K562 (cell line): ENCODE measurements at regions not wholly inside any gene's neighbourhood (a gene's known extent, or its start where the extent isn't known, plus 50 kb on each side); places are given as distances from the start of the nearest gene placed in this dataset.

Experiments used
- ATAC-seq: fragments of 200-7000 bp; cut with Tn5 transposase; 3 replicates; pipeline ENCODE4 v1.9.1; 2020; ENCODE audit warnings: moderate library complexity
- BruUV-seq: library from RNA; stranded (reverse); fragments of 400-500 nt; replicated peaks from 2 replicates; lab custom pipeline; 2021; lab: Mats Ljungman, UMichigan
- CTCF ChIA-PET: fragments of 300-600 bp; formaldehyde crosslinking; extraction: SDS; loops from one replicate; lab custom pipeline; 2021; ENCODE audit warnings: low intra/inter-chr PET ratio; lab: Yijun Ruan, JAX
- POLR2A ChIA-PET: fragments of 300-600, 350-650 bp; sonication (Branson Sonifier 250); formaldehyde crosslinking; extraction: SDS; loops from one replicate; lab custom pipeline; 2021; ENCODE audit warnings: antibody characterized with exemption, inconsistent platforms; lab: Yijun Ruan, JAX
- DNase-seq, 4 experiments: peaks; one replicate each; pipeline versions ENCODE4 v3.0.0 to v3.0.0-alpha.2; 2011 to 2018; ENCODE audit warnings: low spot score in 3 of 4, mixed read lengths in 3 of 4; ENCODE audit errors: extremely low read depth in 1 of 4
- FAIRE-seq: peaks from 2 replicates; lab custom pipeline; 2011; peaks lifted over from hg19 to GRCh38; lab: Jason Lieb, UNC
- H2AFZ ChIP-seq: 2 replicates; pipeline ENCODE4 v1.6.0; 2011; ENCODE audit warnings: low read depth, low read length, control low read depth, inconsistent platforms
- H3K27ac ChIP-seq: fragments of 200-600 bp; 3 replicates; pipeline ENCODE4 v1.8.0; 2011; ENCODE audit warnings: low read depth, mild to moderate bottlenecking, control low read depth, inconsistent platforms, low read length, moderate library complexity, mixed read lengths; ENCODE audit errors: extremely low read depth
- H3K27me3 ChIP-seq, 2 experiments: fragments of 300-600 bp in 1 of 2; 2 replicates in 1 of 2; 3 replicates in 1 of 2; pipeline versions ENCODE4 v1.6.0 to v1.8.0; 2011; ENCODE audit warnings: inconsistent platforms in 2 of 2, low read length in 2 of 2, mild to moderate bottlenecking in 1 of 2, mixed read lengths in 1 of 2, moderate library complexity in 1 of 2; ENCODE audit not compliant: control insufficient read depth in 2 of 2, insufficient read depth in 2 of 2
- H3K36me3 ChIP-seq: fragments of 300-600 bp; 3 replicates; pipeline ENCODE4 v1.8.0; 2011; ENCODE audit warnings: mild to moderate bottlenecking, low read length, inconsistent platforms; ENCODE audit not compliant: control insufficient read depth, insufficient read depth
- H3K4me1 ChIP-seq, 2 experiments: fragments of 200-600 bp in 1 of 2; replicated peaks in 1 of 2; 2 replicates in 1 of 2; 3 replicates in 1 of 2; pipeline versions ENCODE4 v1.5.1 to v1.8.0; 2011; ENCODE audit warnings: inconsistent platforms in 2 of 2, low read length in 2 of 2, mild to moderate bottlenecking in 1 of 2, mixed read lengths in 1 of 2, moderate library complexity in 1 of 2; ENCODE audit not compliant: control insufficient read depth in 2 of 2, insufficient read depth in 2 of 2
- H3K4me2 ChIP-seq: 2 replicates; pipeline ENCODE4 v1.6.1; 2011; ENCODE audit warnings: low read length, control low read depth, inconsistent platforms, mixed read lengths; ENCODE audit not compliant: insufficient read depth
- H3K4me3 ChIP-seq: fragments of 200-600 bp; sonication (generic), shearing (Covaris generic); 2 replicates; pipeline ENCODE4 v1.5.1; 2016; ENCODE audit warnings: control low read depth, inconsistent platforms
- H3K79me2 ChIP-seq: fragments of 200-600 bp; 3 replicates; pipeline ENCODE4 v1.8.0; 2011; ENCODE audit warnings: low read length, inconsistent platforms; ENCODE audit not compliant: control insufficient read depth, insufficient read depth
- H3K9ac ChIP-seq, 2 experiments: 2 replicates each; pipeline versions ENCODE4 v1.6.0 to v1.6.1; 2011; ENCODE audit warnings: low read depth in 2 of 2, low read length in 2 of 2, control low read depth in 1 of 2, inconsistent platforms in 1 of 2, mild to moderate bottlenecking in 1 of 2, mixed read lengths in 1 of 2; ENCODE audit not compliant: insufficient read depth in 1 of 2
- H3K9me1 ChIP-seq: one replicate; pipeline ENCODE4 v1.6.0; 2011; ENCODE audit warnings: inconsistent platforms, mild to moderate bottlenecking, low read length, moderate library complexity; ENCODE audit not compliant: control insufficient read depth, insufficient read depth
- H3K9me3 ChIP-seq: replicated peaks from 2 replicates; pipeline ENCODE4 v1.5.1; 2011; ENCODE audit warnings: low read depth, low read length, inconsistent platforms; ENCODE audit not compliant: control insufficient read depth, insufficient read depth
- H4K20me1 ChIP-seq: replicated peaks from 2 replicates; pipeline ENCODE4 v1.6.1; 2011; ENCODE audit warnings: low read length, inconsistent platforms, mixed read lengths; ENCODE audit not compliant: control insufficient read depth, insufficient read depth
- BHLHE40 ChIP-seq: IDR thresholded peaks from 2 replicates; pipeline ENCODE4 v1.6.1; 2011; ENCODE audit warnings: low read length, improper control_type of control experiment
- BRF1 ChIP-seq: IDR thresholded peaks from 3 replicates; pipeline ENCODE4 v1.6.1; 2011; ENCODE audit warnings: borderline replicate concordance, mild to moderate bottlenecking; ENCODE audit not compliant: insufficient read length; ENCODE audit errors: extremely low read depth
- CBX2 ChIP-seq: fragments of 200-600 bp; sonication (generic); IDR thresholded peaks from one replicate; pipeline ENCODE4 v1.6.1; 2012; ENCODE audit warnings: mild to moderate bottlenecking, low read length, inconsistent platforms; ENCODE audit not compliant: insufficient read depth, poor library complexity, severe bottlenecking
- CC2D1A ChIP-seq: fragments of 450-650 bp; IDR thresholded peaks from 2 replicates; pipeline ENCODE4 v1.6.1; 2017; ENCODE audit warnings: mild to moderate bottlenecking
- GTF2A2 ChIP-seq: IDR thresholded peaks from 2 replicates; pipeline ENCODE4 v1.6.1; 2016; ENCODE audit warnings: mild to moderate bottlenecking, missing genetic modification characterization, missing compliant biosample characterization
- HDAC8 ChIP-seq: fragments of 450-650 bp; IDR thresholded peaks from 2 replicates; pipeline ENCODE4 v1.6.1; 2016; ENCODE audit warnings: mild to moderate bottlenecking, missing genetic modification characterization, moderate library complexity, missing compliant biosample characterization
- HNRNPK ChIP-seq: fragments of 200-400 bp; formaldehyde crosslinking; IDR thresholded peaks from one replicate; pipeline ENCODE4 v1.6.1; 2018; ENCODE audit warnings: mild to moderate bottlenecking, low read depth, low read length; ENCODE audit not compliant: poor library complexity, severe bottlenecking
- PATZ1 ChIP-seq: fragments of 250-450 bp; sonication (Bioruptor Pico); IDR thresholded peaks from 2 replicates; pipeline ENCODE4 v1.5.0; 2020; ENCODE audit warnings: mild to moderate bottlenecking, borderline replicate concordance
- PRMT5 ChIP-seq: sonication (generic); formaldehyde crosslinking; IDR thresholded peaks from 2 replicates; pipeline ENCODE4 v1.5.0; 2020; ENCODE audit warnings: missing genetic modification reagents
- RB1 ChIP-seq: fragments of 450-650 bp; IDR thresholded peaks from 2 replicates; pipeline ENCODE4 v1.6.1; 2017; ENCODE audit warnings: low read depth, mild to moderate bottlenecking
- SMARCA5 ChIP-seq: fragments of 450-650 bp; IDR thresholded peaks from 2 replicates; pipeline ENCODE4 v1.6.1; 2016
- SP1 ChIP-seq: sonication (generic); formaldehyde crosslinking; IDR thresholded peaks from 2 replicates; pipeline ENCODE4 v1.8.1; 2022; ENCODE audit warnings: mild to moderate bottlenecking, missing genetic modification reagents
- SRSF7 ChIP-seq: fragments of 200-400 bp; formaldehyde crosslinking; optimal IDR thresholded peaks from 2 replicates; pipeline ENCODE3; 2017; ENCODE audit warnings: mild to moderate bottlenecking, low read depth, low read length
- TAF9B ChIP-seq: fragments of 450-650 bp; IDR thresholded peaks from 2 replicates; pipeline ENCODE4 v1.6.1; 2018; ENCODE audit warnings: mild to moderate bottlenecking; ENCODE audit not compliant: partially characterized antibody
- ZNF146 ChIP-seq: IDR thresholded peaks from one replicate; pipeline ENCODE4 v1.6.1; 2018; ENCODE audit warnings: missing compliant biosample characterization; ENCODE audit not compliant: unreplicated experiment
- ZNF586 ChIP-seq: fragments of 450-650 bp; formaldehyde crosslinking; conservative IDR thresholded peaks from 2 replicates; pipeline ENCODE4 v1.4.0; 2020; ENCODE audit warnings: mild to moderate bottlenecking, moderate library complexity
- ZNF696 ChIP-seq: fragments of 250-450 bp; sonication (Bioruptor Pico); conservative IDR thresholded peaks from 2 replicates; pipeline ENCODE4 v1.4.0; 2020; ENCODE audit warnings: mild to moderate bottlenecking, moderate library complexity
- ZNF764 ChIP-seq: fragments of 250-450 bp; sonication (Bioruptor Pico); IDR thresholded peaks from 2 replicates; pipeline ENCODE4 v1.4.0; 2020; ENCODE audit warnings: low read depth, mild to moderate bottlenecking, moderate library complexity
- WGBS: fragments of 100-300 bp; shearing (Covaris generic); methylation state at CpG from one replicate; pipeline ENCODE4 v1.1.6; 2016; ENCODE audit warnings: low coverage, mixed read lengths; ENCODE audit not compliant: insufficient coverage; ENCODE audit errors: missing lambda C conversion rate; 5-methylcytosine and 5-hydroxymethylcytosine counted together
- in situ Hi-C: fragments of 300-500 bp; cut with MboI; formaldehyde crosslinking; loops from 4 replicates; pipeline ENCODE4 v1.15.0; 2018; ENCODE audit warnings: inconsistent platforms, mixed read lengths
- intact Hi-C: fragments of 100-400 bp; cut with micrococcal nuclease; formaldehyde crosslinking; loops from 2 replicates; pipeline ENCODE4 v1.14.2; 2022
- TF ChIP-seq, protein P1 (sequence below): sonication (generic); formaldehyde crosslinking; IDR thresholded peaks from 2 replicates; pipeline ENCODE4 v1.9.0; 2022; ENCODE audit warnings: mild to moderate bottlenecking, missing genetic modification reagents
- TF ChIP-seq, protein P2 (sequence below): fragments of 450-650 bp; IDR thresholded peaks from 2 replicates; pipeline ENCODE4 v1.6.1; 2016; ENCODE audit warnings: missing biosample characterization, missing genetic modification characterization

DNA sequence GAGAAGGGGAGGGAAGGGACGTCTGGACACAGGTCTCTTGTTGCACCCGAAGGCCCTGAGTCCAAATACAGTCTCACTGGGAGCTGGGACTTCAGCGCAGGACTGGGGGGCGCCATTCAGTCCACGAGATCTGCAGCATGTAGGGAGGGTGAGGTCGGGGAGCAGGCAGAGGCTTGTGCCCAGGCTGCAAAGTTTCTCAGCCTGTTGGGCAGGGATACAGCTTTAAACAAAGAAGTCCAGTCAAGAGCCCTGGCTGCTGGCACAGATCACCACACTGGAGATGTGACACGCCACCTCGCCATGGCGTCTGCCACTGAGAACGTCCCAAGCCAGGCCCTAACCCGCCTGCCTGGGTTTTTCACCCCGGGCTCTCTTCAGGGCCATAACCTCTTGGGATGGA is 256.6 kb downstream of the DLL1 start (continued):
- TF ChIP-seq HDAC8 (no peak), BRF1 (no peak), PRMT5 (CRISPR knock-in tag) (no peak)

DNA sequence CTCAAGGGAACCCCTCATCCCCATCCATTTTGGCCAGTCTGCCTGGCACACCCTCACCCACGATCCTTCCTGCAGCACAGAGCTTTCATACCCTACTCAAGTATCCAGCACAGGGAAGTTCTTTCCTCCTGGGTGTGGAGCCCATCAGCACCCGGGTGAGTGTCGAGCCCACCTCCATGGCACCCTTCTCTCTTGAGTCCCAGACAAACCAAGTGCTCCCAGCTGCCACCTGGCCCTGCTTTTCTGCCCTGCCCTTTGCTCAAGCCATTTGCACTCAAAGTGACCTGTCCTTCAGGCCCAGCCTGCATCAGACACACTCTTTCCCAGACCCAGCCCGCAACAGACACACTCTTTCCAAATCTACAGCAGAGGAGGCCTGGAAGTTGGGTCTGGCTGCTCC is 257.2 kb downstream of the DLL1 start:
- POLR2A ChIA-PET = interaction anchor here (0.6 kb wide), 1 partner anchor 219 kb away, joined by 3 read pairs; no protein-coding TSS in a partner anchor
- H3K9ac ChIP-seq = no peak overlapping the region
- 2% methylated on average over 4 of the region's 4 CpGs for WGBS
- no peaks in the 10 kb centered on the region for H3K9me3 ChIP-seq
- no peak for ATAC-seq
- BruUV-seq = no TSS peak
- DNase-seq = no peak
- TF ChIP-seq TAF9B (no peak), GTF2A2 (no peak), RB1 (no peak), BHLHE40 (no peak), ZNF696 (CRISPR knock-in tag) (no peak), SRSF7 (no peak), CBX2 (no peak), HNRNPK (no peak), ZNF764 (no peak), SMARCA5 (no peak), CC2D1A (no peak), ZNF586 (CRISPR knock-in tag) (no peak), ZNF146 (CRISPR knock-in tag) (no peak), PATZ1 (no peak), SP1 (CRISPR knock-in tag) (no peak)
- TF ChIP-seq, protein P1, sequence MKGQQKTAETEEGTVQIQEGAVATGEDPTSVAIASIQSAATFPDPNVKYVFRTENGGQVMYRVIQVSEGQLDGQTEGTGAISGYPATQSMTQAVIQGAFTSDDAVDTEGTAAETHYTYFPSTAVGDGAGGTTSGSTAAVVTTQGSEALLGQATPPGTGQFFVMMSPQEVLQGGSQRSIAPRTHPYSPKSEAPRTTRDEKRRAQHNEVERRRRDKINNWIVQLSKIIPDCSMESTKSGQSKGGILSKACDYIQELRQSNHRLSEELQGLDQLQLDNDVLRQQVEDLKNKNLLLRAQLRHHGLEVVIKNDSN (CRISPR knock-in tag) = no peak
- TF ChIP-seq, protein P2, sequence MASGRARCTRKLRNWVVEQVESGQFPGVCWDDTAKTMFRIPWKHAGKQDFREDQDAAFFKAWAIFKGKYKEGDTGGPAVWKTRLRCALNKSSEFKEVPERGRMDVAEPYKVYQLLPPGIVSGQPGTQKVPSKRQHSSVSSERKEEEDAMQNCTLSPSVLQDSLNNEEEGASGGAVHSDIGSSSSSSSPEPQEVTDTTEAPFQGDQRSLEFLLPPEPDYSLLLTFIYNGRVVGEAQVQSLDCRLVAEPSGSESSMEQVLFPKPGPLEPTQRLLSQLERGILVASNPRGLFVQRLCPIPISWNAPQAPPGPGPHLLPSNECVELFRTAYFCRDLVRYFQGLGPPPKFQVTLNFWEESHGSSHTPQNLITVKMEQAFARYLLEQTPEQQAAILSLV (tag) = no peak
- in situ Hi-C loops = no loop called here
- H4K20me1 ChIP-seq = peaks cover under 1% of the 10 kb centered on the region; the same call in 1 of the 2 replicates
- CTCF ChIA-PET = no interaction called here
- no peak overlapping the region for H3K27ac ChIP-seq
- H2AFZ ChIP-seq = no peak overlapping the region
- no peaks in the 10 kb centered on the region for H3K9me1 ChIP-seq
- no peak overlapping the region for H3K4me2 ChIP-seq
- H3K79me2 ChIP-seq = no peaks in the 10 kb centered on the region
- H3K36me3 ChIP-seq = no peaks in the 10 kb centered on the region
- H3K4me1 ChIP-seq = no peaks in the 10 kb centered on the region
- intact Hi-C loops = no loop called here
- no peak for FAIRE-seq
- no peak overlapping the region for H3K4me3 ChIP-seq
- H3K27me3 ChIP-seq = peaks cover 0 to 45% of the 10 kb centered on the region in 2 experiments; a peak in 3 of 5 replicates
